Esophagus squamous epithelium (tissue), 4 donors: ENCODE measurements at regions not wholly inside any gene's neighbourhood (a gene's known extent, or its start where the extent isn't known, plus 50 kb on each side); places are given as distances from the start of the nearest gene placed in this dataset.

Experiments
- CTCF ChIP-seq, 6 experiments: fragments of 450-650 bp in 4 of 6; fragments of 200-600 bp in 2 of 6; sonication (generic) in 2 of 6; IDR thresholded peaks; one replicate each; pipeline ENCODE4 v1.5.1; 2016 to 2019; ENCODE audit warnings: antibody characterized with exemption in 6 of 6, mild to moderate bottlenecking in 4 of 6, moderate library complexity in 4 of 6
- POLR2A ChIP-seq, 4 donors: fragments of 450-650 bp; IDR thresholded peaks; one replicate each; pipeline ENCODE4 v1.6.1; 2017; ENCODE audit warnings: antibody characterized with exemption in 4 of 4, mild to moderate bottlenecking in 4 of 4, moderate library complexity in 3 of 4

- TF ChIP-seq POLR2A (IDR thresholded peaks at IDR 0.05) (no peak), CTCF (IDR thresholded peaks at IDR 0.05) (no peak)
These were observed 202.9 kb upstream of the ATXN7L3B start for GRCh38 chr12:74334780-74335179.
